Epithelial cell of prostate (primary cell): ENCODE measurements at regions not wholly inside any gene's neighbourhood (a gene's known extent, or its start where the extent isn't known, plus 50 kb on each side); places are given as distances from the start of the nearest gene placed in this dataset.
"Not testable (repeated sequence)": the region's sequence is repeated elsewhere in the genome, so short reads cannot be mapped to it uniquely, and the experiment has no call there.

Experiments used
- DNase-seq: peaks from one replicate; pipeline ENCODE4 v3.0.0-alpha.2; 2011; ENCODE audit warnings: low read depth, low spot score
- H3K27ac ChIP-seq: fragments of 450-650 bp; 2 replicates; pipeline ENCODE4 v1.5.1; 2017; ENCODE audit warnings: mild to moderate bottlenecking

GRCh38 chr6:93183531-93183972, 235.8 kb downstream of the EPHA7 start:
- no peak for DNase-seq
- no peak overlapping the region for H3K27ac ChIP-seq

- H3K27ac ChIP-seq = no peak overlapping the region
- no peak for DNase-seq
Observed at GRCh38 chr6:93182938-93183479, 236.3 kb downstream of the EPHA7 start.

- DNase-seq = no peak
- H3K27ac ChIP-seq = no peak overlapping the region
Observed at GRCh38 chr6:93177918-93178317, 241.4 kb downstream of the EPHA7 start.

GRCh38 chr6:93177438-93177837, 241.9 kb downstream of the EPHA7 start:
- DNase-seq = no peak
- H3K27ac ChIP-seq = no peak overlapping the region

- no peak for DNase-seq
- no peak overlapping the region for H3K27ac ChIP-seq
Observed at GRCh38 chr6:93176070-93176469, 243.3 kb downstream of the EPHA7 start.

- not testable (repeated sequence) for DNase-seq, H3K27ac ChIP-seq
Observed at GRCh38 chr6:93173573-93173972, 245.8 kb downstream of the EPHA7 start.

- H3K27ac ChIP-seq = no peak overlapping the region
- no peak for DNase-seq
Observed at GRCh38 chr6:93165850-93166430, 253.4 kb downstream of the EPHA7 start.

GRCh38 chr6:93164781-93165180, 254.6 kb downstream of the EPHA7 start:
- no peak overlapping the region for H3K27ac ChIP-seq
- DNase-seq = no peak

- no peak overlapping the region for H3K27ac ChIP-seq
- DNase-seq = no peak
Observed at GRCh38 chr6:93163146-93163545, 256.2 kb downstream of the EPHA7 start.

- H3K27ac ChIP-seq = no peak overlapping the region
- no peak for DNase-seq
Observed at GRCh38 chr6:93139408-93140081, 279.8 kb downstream of the EPHA7 start.

GRCh38 chr6:93136111-93136510, 283.2 kb downstream of the EPHA7 start:
- DNase-seq = no peak
- no peak overlapping the region for H3K27ac ChIP-seq

GRCh38 chr6:93124006-93124632, 295.2 kb downstream of the EPHA7 start:
- no peak for DNase-seq
- no peak overlapping the region for H3K27ac ChIP-seq

GRCh38 chr6:93123585-93123984, 295.8 kb downstream of the EPHA7 start:
- DNase-seq = no peak
- H3K27ac ChIP-seq = no peak overlapping the region

- no peak overlapping the region for H3K27ac ChIP-seq
- DNase-seq = no peak
Observed at GRCh38 chr6:93120154-93120742, 299.1 kb downstream of the EPHA7 start.

- no peak for DNase-seq
- no peak overlapping the region for H3K27ac ChIP-seq
Observed at GRCh38 chr6:93105907-93106306, 313.5 kb downstream of the EPHA7 start.

- DNase-seq = no peak
- no peak overlapping the region for H3K27ac ChIP-seq
Observed at GRCh38 chr6:93105017-93105416, 314.3 kb downstream of the EPHA7 start.

- H3K27ac ChIP-seq = no peak overlapping the region
- DNase-seq = no peak
Observed at GRCh38 chr6:93104195-93104817, 315.1 kb downstream of the EPHA7 start.

GRCh38 chr6:93088621-93089501, 330.5 kb downstream of the EPHA7 start:
- no peak for DNase-seq

GRCh38 chr6:93087606-93088005, 331.8 kb downstream of the EPHA7 start:
- DNase-seq = no peak

More at GRCh38 chr6:93088621-93089501, 330.5 kb downstream of the EPHA7 start:
- H3K27ac ChIP-seq = no peak overlapping the region

GRCh38 chr6:93086351-93086750, 333.0 kb downstream of the EPHA7 start:
- DNase-seq = no peak
- H3K27ac ChIP-seq = no peak overlapping the region

More at GRCh38 chr6:93087606-93088005, 331.8 kb downstream of the EPHA7 start:
- H3K27ac ChIP-seq = no peak overlapping the region
